OCI-M1 (cell line): ENCODE measurements at regions not wholly inside any gene's neighbourhood (a gene's known extent, or its start where the extent isn't known, plus 50 kb on each side); places are given as distances from the start of the nearest gene placed in this dataset.

Experiments used
- DNase-seq: peaks from one replicate; lab custom pipeline; 2025; lab: John Stamatoyannopoulos, UW

GRCh38 chr1:199109160-199109559 lies 470.3 kb downstream of the PTPRC start:
- DNase-seq = peak; percentile 53

DNA sequence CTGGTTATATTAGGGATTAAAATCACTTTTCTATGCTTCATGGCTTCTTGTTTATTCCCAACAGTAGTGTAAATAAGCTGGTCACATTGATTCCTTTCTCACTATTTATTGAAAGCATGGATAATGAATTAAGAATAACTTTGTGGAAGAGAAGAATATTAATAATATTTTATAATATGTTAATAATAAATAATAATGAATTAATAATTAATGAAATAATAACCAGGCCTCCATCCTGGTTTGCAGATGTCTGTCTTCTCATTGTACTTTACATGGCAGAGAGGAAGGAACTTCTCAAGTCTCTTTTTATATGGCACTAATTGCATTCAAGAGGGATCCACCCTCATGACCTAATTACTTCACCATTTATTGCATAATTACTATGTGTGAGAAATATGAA lies 473.5 kb downstream of the PTPRC start:
- no peak for DNase-seq

- peak; percentile 91 for DNase-seq
These were observed 474.5 kb downstream of the PTPRC start for GRCh38 chr1:199113265-199113869.

GRCh38 chr1:199116488-199116887 lies 477.6 kb downstream of the PTPRC start:
- DNase-seq = no peak

GRCh38 chr1:199121047-199121446 lies 482.2 kb downstream of the PTPRC start:
- no peak for DNase-seq

- no peak for DNase-seq
These were observed 483.2 kb downstream of the PTPRC start for GRCh38 chr1:199122085-199122484.

DNA sequence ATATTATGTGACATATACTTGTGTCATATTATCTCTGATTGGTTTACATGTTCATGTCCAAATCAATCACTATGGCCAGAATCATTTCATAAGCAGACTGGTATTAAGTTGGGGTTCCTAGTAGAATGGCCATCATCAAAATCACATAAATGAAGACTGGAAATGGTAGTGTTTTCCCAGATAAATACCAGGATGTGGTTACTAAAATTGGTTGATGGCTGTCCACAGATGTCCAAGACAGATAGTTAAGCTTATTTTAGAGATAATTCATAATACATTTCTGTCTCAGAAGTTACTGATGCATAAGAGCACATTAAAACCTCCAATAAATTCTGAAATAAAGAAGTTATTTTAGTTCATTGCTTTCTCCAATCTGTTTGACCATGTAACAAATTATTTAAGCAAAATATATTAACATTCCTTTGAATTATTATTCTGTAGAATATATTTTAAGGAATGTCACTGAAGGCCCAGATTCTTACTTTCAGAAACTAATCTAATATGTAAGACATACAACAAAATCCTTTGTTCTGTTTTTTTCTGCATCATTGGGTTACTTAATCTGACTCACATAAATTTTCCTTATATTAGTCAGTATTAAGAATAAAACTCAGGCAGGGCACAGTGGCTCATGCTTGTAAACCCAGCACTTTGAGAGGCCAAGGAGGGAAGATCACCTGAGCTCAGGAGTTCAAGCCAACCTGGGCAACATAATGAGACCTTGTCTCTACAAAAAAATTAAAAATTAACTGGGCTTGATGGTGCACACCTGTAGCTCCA lies 483.9 kb downstream of the PTPRC start:
- DNase-seq = no peak

- DNase-seq = no peak
These were observed 484.8 kb downstream of the PTPRC start for GRCh38 chr1:199123615-199124014.

DNA sequence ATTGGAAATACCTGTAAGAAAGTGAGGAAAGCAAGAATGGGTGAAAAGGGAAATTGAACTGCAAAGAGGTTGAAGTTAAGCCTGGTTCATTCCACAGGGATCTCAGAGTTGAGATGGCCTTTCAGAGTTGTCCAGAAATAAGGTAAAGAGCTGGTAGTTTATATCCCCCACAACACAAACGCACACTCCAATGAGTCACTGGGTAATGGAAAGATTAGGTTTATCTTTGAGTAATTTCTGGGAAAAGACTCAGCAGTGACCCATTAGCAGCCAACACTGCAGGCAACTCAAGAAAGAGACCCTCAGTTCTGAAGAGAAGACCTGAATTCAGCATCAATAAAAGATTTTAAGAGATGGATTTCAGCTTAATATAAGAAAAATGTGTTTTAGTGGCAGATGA lies 485.5 kb downstream of the PTPRC start:
- DNase-seq = peak; percentile 38

GRCh38 chr1:199129247-199129646 lies 490.4 kb downstream of the PTPRC start:
- DNase-seq = no peak

DNA sequence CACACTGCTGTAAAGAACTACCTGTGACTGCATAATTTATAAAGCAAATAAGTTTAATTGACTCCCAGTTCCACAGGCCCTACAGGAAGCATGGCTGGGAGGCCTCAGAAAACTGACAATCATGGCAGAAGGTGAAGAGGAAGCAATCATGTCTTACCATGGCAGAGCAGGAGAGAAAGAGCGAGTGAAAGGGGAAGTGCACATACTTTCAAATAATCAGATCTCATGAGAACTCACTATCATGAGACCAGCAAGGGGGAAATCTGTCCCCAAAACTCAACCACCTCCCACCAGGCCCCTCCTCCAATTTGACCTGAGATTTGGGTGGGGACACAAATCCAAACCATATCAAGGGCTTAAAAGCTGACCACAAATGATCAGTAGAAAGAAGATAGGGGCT lies 493.2 kb downstream of the PTPRC start:
- peak; percentile 82 for DNase-seq

GRCh38 chr1:199135901-199136300 lies 497.1 kb downstream of the PTPRC start:
- no peak for DNase-seq

GRCh38 chr1:199138061-199138460 lies 499.2 kb downstream of the PTPRC start:
- no peak for DNase-seq

- DNase-seq = no peak
These were observed 510.8 kb downstream of the PTPRC start for GRCh38 chr1:199149591-199149990.

GRCh38 chr1:199150756-199151155 lies 511.9 kb downstream of the PTPRC start:
- no peak for DNase-seq

DNA sequence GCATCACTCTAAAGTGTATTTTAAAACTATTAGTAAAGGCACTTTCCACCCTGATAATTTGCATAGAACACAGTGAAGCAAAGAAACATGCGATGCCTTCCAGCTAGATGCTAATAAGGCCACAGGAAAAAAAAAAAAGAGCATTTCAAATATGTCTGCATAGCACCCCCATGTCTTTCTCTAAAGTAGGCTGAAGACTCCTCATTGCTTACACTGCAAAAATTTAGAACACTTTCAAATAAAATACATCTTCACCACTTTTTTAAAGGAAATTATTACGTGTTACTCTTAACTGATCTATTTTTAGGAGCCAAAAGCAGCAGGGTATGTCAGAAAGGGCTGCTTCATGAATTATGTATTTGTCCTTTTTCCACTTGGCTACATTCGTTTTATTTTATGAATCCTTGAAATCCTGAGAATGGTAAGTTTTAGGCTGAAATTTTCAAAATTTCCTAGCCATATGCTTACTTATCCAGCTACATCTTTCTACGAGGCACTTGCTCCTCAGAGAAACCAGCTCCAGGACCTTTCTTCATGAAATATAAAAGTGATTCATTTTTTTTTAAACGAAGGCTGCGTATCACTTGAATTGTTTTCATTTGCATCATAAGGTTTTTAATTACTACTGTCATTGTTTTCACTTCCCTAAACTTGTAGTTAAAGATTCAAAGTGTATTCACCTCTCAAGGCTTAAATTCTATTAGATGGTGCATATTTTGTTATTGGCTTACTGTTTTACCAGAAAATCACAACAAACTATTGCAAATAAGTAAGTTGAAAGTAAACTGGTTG lies 513.0 kb downstream of the PTPRC start:
- no peak for DNase-seq

DNA sequence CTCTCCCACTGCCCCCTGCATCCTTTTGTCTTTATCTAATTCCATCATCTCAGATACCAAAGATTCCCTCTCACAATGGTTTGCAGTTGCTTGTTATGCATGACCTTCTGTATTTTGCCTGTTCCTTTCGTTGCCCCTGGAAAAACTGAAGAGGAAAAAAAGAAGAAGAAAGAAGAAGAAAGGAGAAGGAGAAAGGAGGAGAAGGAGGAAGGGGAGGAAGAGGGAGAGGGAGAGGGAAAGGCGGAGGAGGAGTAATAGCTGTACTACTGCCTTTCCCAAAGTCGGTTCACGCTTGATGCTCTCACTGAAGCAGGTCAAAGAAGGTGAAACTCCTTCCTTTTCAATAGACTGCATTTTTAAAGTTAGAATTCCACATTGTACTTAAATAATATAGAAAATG lies 513.8 kb downstream of the PTPRC start:
- DNase-seq = no peak

DNA sequence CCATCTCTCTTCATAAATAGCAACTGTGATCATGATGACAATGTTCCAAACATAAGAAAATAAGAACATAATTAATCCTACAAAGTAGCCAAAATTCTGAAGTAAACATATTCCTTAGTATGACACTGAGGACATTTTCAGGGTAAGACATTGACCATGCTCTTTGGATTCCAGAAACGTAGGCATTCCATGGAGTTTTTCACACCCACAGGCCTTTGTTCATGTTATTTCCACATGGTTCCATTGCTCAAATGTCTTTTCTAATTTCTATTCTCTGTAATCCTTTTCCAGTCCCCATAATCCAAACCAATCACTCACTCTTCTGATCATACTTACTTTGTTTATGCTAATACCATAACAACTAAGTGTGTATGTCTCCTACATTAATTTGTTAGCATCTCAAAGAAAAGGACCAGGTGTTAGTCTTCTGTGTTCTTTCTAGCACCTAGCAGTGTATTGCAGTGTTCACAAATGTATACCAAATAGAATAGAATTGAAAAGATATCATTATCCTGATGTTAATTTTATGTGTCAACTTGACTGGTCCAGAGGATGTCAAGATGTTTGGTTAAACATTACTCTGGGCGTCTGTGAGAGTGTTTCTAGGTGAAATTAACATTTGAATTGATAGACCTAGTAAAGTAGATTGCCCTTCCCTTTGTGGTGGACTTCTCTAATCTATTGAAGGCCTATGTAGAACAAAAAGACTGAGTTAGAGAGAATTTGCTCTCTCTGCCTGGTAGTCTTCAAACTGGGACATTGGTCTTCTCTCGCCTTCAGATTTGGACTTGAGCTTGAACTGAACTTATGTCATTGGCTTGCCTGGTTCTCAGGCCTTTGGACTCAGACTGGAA lies 516.6 kb downstream of the PTPRC start:
- DNase-seq = no peak

- no peak for DNase-seq
These were observed 518.7 kb downstream of the PTPRC start for GRCh38 chr1:199157494-199157893.

DNA sequence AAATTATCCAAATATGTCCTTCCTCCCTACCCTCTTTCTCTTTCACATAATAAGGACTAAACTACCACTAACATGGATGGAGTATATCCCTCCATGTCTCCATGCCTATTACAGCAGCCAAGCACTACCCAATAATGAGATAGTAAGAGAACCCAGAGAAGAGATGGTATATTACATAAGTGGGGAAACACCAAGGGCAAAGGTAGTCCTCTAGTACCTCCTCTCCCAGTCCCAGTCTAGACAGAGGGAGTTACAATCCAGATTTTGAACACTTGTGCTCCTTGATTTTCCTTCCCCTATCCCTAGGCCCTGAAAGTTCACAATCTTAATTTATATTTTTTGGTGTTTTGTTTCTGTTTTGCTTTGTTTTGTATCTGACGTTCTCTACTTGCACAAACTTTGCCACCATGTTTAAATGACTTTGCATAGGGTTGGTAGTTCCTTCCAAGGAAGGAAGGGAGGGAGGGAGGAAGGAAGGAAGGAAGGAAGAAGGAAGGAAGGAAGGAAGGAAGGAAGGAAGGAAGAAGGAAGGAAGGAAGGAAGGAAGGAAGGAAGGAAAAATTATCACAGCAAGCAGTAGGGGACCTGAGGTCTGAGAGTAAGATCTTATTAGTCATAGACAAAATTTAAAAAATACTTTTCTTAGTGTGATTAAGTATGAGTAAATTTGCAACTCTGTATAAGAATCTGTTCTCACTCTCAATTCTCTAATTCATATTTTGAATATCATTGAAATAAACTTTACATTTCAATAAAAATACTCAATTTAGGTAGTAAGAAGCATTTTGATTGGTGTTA lies 521.9 kb downstream of the PTPRC start:
- DNase-seq = no peak

DNA sequence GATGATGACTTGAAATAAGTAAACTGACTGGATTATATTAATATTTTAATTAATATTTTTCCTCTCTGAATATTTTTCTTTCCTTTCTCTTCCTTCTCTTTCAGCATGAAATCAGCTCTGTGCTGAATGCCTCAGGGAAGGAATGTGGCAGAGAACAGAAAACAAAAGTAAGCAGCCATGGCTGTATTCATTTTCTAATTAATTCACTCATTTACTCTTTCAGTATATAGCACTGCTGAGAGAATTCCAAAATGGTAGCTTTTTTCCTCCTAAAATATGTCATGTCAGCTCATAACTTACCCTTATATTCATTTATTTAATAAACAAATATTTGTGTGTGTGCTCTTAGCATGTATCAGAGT lies 522.5 kb downstream of the PTPRC start:
- no peak for DNase-seq
